ENCODE measurements at regions not wholly inside any gene's neighbourhood (a gene's known extent, or its start where the extent isn't known, plus 50 kb on each side); places are given as distances from the start of the nearest gene placed in this dataset.

- peaks cover 0 to 30% (median 10%) of the 10 kb centered on the region in 10 experiments; a peak in 10 of 20 replicates for H3K4me1 ChIP-seq
- H3K9ac ChIP-seq: no peak overlapping the region
- H4K20me1 ChIP-seq: no peaks in the 10 kb centered on the region
- no peak overlapping the region for H3K4me3 ChIP-seq
- H3K27me3 ChIP-seq: no peaks in the 10 kb centered on the region
- H3K4me2 ChIP-seq: peak overlapping the region in 1 of 11 experiments; percentile 18; a peak in 1 of 22 replicates
- H3K9me3 ChIP-seq (replicated peaks in 1 of 11): no peaks in the 10 kb centered on the region
- no peak overlapping the region for H3K27ac ChIP-seq
- H3K36me3 ChIP-seq: no peaks in the 10 kb centered on the region
- TF ChIP-seq Cebpa-rat (IDR thresholded peaks at IDR 0.05): no peak
Observed at GRCh38 chr20:48411919-48412522, 415.8 kb downstream of the PREX1 start.

GRCh38 chr20:48411245-48411644 is 416.6 kb downstream of the PREX1 start:
- no peak for TF ChIP-seq Cebpa-rat (IDR thresholded peaks at IDR 0.05)
- Histone ChIP-seq H3K27me3 (no peaks in the 10 kb centered on the region), H3K9me3 (replicated peaks in 1 of 11) (no peaks in the 10 kb centered on the region), H3K36me3 (no peaks in the 10 kb centered on the region), H3K4me2 (peak overlapping the region in 4 of 11 experiments; percentile 0 to 18 (median 7); a peak in 2 of 22 replicates), H3K27ac (no peak overlapping the region), H3K4me1 (peaks cover 0 to 30% (median 10%) of the 10 kb centered on the region in 10 experiments; a peak in 10 of 20 replicates), H3K4me3 (no peak overlapping the region), H3K9ac (no peak overlapping the region), H4K20me1 (no peaks in the 10 kb centered on the region)

GRCh38 chr20:48409055-48409615 is 418.7 kb downstream of the PREX1 start:
- H3K9ac ChIP-seq: no peak overlapping the region
- H3K36me3 ChIP-seq: no peaks in the 10 kb centered on the region
- H3K9me3 ChIP-seq (replicated peaks in 1 of 11): no peaks in the 10 kb centered on the region
- no peaks in the 10 kb centered on the region for H3K27me3 ChIP-seq
- peaks cover 0 to 29% (median 11%) of the 10 kb centered on the region in 10 experiments; a peak in 9 of 20 replicates for H3K4me1 ChIP-seq
- TF ChIP-seq Cebpa-rat (IDR thresholded peaks at IDR 0.05): no peak
- no peak overlapping the region for H3K27ac ChIP-seq
- no peak overlapping the region for H3K4me2 ChIP-seq
- H3K4me3 ChIP-seq: no peak overlapping the region
- no peaks in the 10 kb centered on the region for H4K20me1 ChIP-seq

- no peak overlapping the region for H3K4me3 ChIP-seq
- H3K27ac ChIP-seq: no peak overlapping the region
- H3K27me3 ChIP-seq: no peaks in the 10 kb centered on the region
- H3K4me2 ChIP-seq: no peak overlapping the region
- H3K9ac ChIP-seq: no peak overlapping the region
- H3K36me3 ChIP-seq: no peaks in the 10 kb centered on the region
- peaks cover 0 to 26% (median 13%) of the 10 kb centered on the region in 10 experiments; a peak in 9 of 20 replicates for H3K4me1 ChIP-seq
- H4K20me1 ChIP-seq: no peaks in the 10 kb centered on the region
- H3K9me3 ChIP-seq (replicated peaks in 1 of 11): no peaks in the 10 kb centered on the region
- no peak for TF ChIP-seq Cebpa-rat (IDR thresholded peaks at IDR 0.05)
Observed at GRCh38 chr20:48407710-48408109, 420.1 kb downstream of the PREX1 start.

GRCh38 chr20:48406912-48407340 is 420.9 kb downstream of the PREX1 start:
- Histone ChIP-seq H3K9ac (no peak overlapping the region), H3K36me3 (no peaks in the 10 kb centered on the region), H3K4me2 (no peak overlapping the region), H3K27ac (no peak overlapping the region), H3K9me3 (replicated peaks in 1 of 11) (no peaks in the 10 kb centered on the region), H3K27me3 (no peaks in the 10 kb centered on the region), H3K4me1 (peaks cover 0 to 31% (median 16%) of the 10 kb centered on the region in 10 experiments; a peak in 9 of 20 replicates), H3K4me3 (no peak overlapping the region), H4K20me1 (no peaks in the 10 kb centered on the region)
- no peak for TF ChIP-seq Cebpa-rat (IDR thresholded peaks at IDR 0.05)

- Histone ChIP-seq H3K9ac (no peak overlapping the region), H3K4me2 (no peak overlapping the region), H3K27me3 (no peaks in the 10 kb centered on the region), H3K36me3 (no peaks in the 10 kb centered on the region), H3K4me1 (peaks cover 0 to 30% (median 14%) of the 10 kb centered on the region in 10 experiments; a peak in 9 of 20 replicates), H3K27ac (no peak overlapping the region), H3K9me3 (replicated peaks in 1 of 11) (no peaks in the 10 kb centered on the region), H3K4me3 (no peak overlapping the region), H4K20me1 (no peaks in the 10 kb centered on the region)
- TF ChIP-seq Cebpa-rat (IDR thresholded peaks at IDR 0.05): no peak
Observed at GRCh38 chr20:48406498-48406897, 421.3 kb downstream of the PREX1 start.

- H3K9ac ChIP-seq: no peak overlapping the region
- H3K27ac ChIP-seq: no peak overlapping the region
- TF ChIP-seq Cebpa-rat (IDR thresholded peaks at IDR 0.05): no peak
- no peaks in the 10 kb centered on the region for H3K36me3 ChIP-seq
- H3K4me1 ChIP-seq: peaks cover 0 to 30% (median 10%) of the 10 kb centered on the region in 10 experiments; a peak in 12 of 20 replicates
- H3K4me2 ChIP-seq: peak overlapping the region in 5 of 11 experiments; percentile 3 to 10 (median 7); a peak in 3 of 22 replicates
- H4K20me1 ChIP-seq: no peaks in the 10 kb centered on the region
- H3K4me3 ChIP-seq: no peak overlapping the region
- H3K9me3 ChIP-seq (replicated peaks in 1 of 11): no peaks in the 10 kb centered on the region
- 0 out of 22 replicates have a peak, but pooled peaks cover 0 to under 1% (median 0%) of the 10 kb centered on the region in 11 experiments for H3K27me3 ChIP-seq
Observed at GRCh38 chr20:48405909-48406308, 421.9 kb downstream of the PREX1 start.

GRCh38 chr20:48404598-48404997 is 423.2 kb downstream of the PREX1 start:
- Histone ChIP-seq H3K27ac (no peak overlapping the region), H3K4me3 (no peak overlapping the region), H3K9me3 (replicated peaks in 1 of 11) (no peaks in the 10 kb centered on the region), H3K36me3 (no peaks in the 10 kb centered on the region), H3K27me3 (0 out of 22 replicates have a peak, but pooled peaks cover 0 to 5% (median 0%) of the 10 kb centered on the region in 11 experiments), H3K4me2 (no peak overlapping the region), H4K20me1 (no peaks in the 10 kb centered on the region), H3K4me1 (peaks cover 0 to 43% (median 23%) of the 10 kb centered on the region in 10 experiments; a peak in 17 of 20 replicates), H3K9ac (no peak overlapping the region)
- no peak for TF ChIP-seq Cebpa-rat (IDR thresholded peaks at IDR 0.05)

- H3K4me2 ChIP-seq: peak overlapping the region in 5 of 11 experiments; percentile 6 to 37 (median 10); a peak in 3 of 22 replicates
- H3K9ac ChIP-seq: no peak overlapping the region
- H3K4me1 ChIP-seq: peaks cover 6 to 57% (median 37%) of the 10 kb centered on the region in 10 experiments
- TF ChIP-seq Cebpa-rat (IDR thresholded peaks at IDR 0.05): no peak
- H4K20me1 ChIP-seq: peaks cover 0 to 6% (median 0%) of the 10 kb centered on the region in 11 experiments; a peak in 3 of 22 replicates
- no peaks in the 10 kb centered on the region for H3K9me3 ChIP-seq (replicated peaks in 1 of 11)
- no peak overlapping the region for H3K27ac ChIP-seq
- H3K4me3 ChIP-seq: no peak overlapping the region
- no peaks in the 10 kb centered on the region for H3K36me3 ChIP-seq
- H3K27me3 ChIP-seq: peaks cover 0 to 5% (median 0%) of the 10 kb centered on the region in 11 experiments; a peak in 1 of 22 replicates
Observed at GRCh38 chr20:48403167-48403761, 424.5 kb downstream of the PREX1 start.

Measured in BLaER1 treated with 17β-estradiol and CSF1 and Interleukin-3, amounts not matched to agents 10 nM and 100 nM (cell line).